ENCODE measurements at regions not wholly inside any gene's neighbourhood (a gene's known extent, or its start where the extent isn't known, plus 50 kb on each side); places are given as distances from the start of the nearest gene placed in this dataset.

GRCh38 chr3:137420198-137420995 lies 343.7 kb upstream of the SOX14 start:
- no peaks in the 10 kb centered on the region for H3K79me1 ChIP-seq (ENCODE audit: low read depth in 1 of 2, low read length in 2 of 2)
- CTCF ChIA-PET, result no interaction called here
- intact Hi-C loops (cut with micrococcal nuclease), result no loop called here
- in situ Hi-C loops (cut with MboI; ENCODE audit: low sequenced_read_pairs), result no loop called here
- H3K18ac ChIP-seq (ENCODE audit: low read depth, low read length), result no peak overlapping the region
- no peak overlapping the region for H2BK20ac ChIP-seq (ENCODE audit: low read depth, low read length)
- no peak overlapping the region for H3K27ac ChIP-seq (ENCODE audit: insufficient read depth, low read length)
- BruUV-seq (replicated peaks), result no TSS peak
- no peak overlapping the region for H4K8ac ChIP-seq (ENCODE audit: low read depth in 2 of 2, low read length in 2 of 2)
- no peak overlapping the region for H2AFZ ChIP-seq (replicated peaks; ENCODE audit: low read length, poor library complexity)
- no peak overlapping the region for H3K23ac ChIP-seq (ENCODE audit: low read depth, low read length)
- no peak overlapping the region for H4K5ac ChIP-seq (ENCODE audit: low read depth, low read length)
- H3K27me3 ChIP-seq (ENCODE audit: control insufficient read depth, insufficient read depth, low read length), result no peaks in the 10 kb centered on the region
- H2AK9ac ChIP-seq (replicated peaks; ENCODE audit: low read depth, low read length, poor library complexity), result no peak overlapping the region
- H4K20me1 ChIP-seq (ENCODE audit: insufficient read depth, low read length), result no peaks in the 10 kb centered on the region
- H3K4me2 ChIP-seq (ENCODE audit: low read depth, low read length), result no peak overlapping the region
- no peak overlapping the region for H2BK15ac ChIP-seq (ENCODE audit: low read depth, low read length)
- H2BK5ac ChIP-seq (ENCODE audit: low read depth, low read length, poor library complexity, severe bottlenecking), result no peak overlapping the region
- H3K36me3 ChIP-seq (ENCODE audit: control insufficient read depth, insufficient read depth, low read length), result no peaks in the 10 kb centered on the region
- no peak overlapping the region for H2BK120ac ChIP-seq (ENCODE audit: low read depth, low read length)
- H3K9me1 ChIP-seq (ENCODE audit: insufficient read depth, low read length), result no peaks in the 10 kb centered on the region
- TF ChIP-seq FOS (IDR thresholded peaks at IDR 0.05; ENCODE audit: low read depth, low read length) (no peak), MXI1 (IDR thresholded peaks at IDR 0.05; ENCODE audit: borderline replicate concordance, low read depth, low read length) (no peak), CHD1 (IDR thresholded peaks at IDR 0.05; ENCODE audit: low read depth, low read length) (no peak), MAFK (IDR thresholded peaks at IDR 0.05; ENCODE audit: low read depth, low read length) (no peak), BHLHE40 (IDR thresholded peaks at IDR 0.05; ENCODE audit: low read depth, low read length) (no peak), RAD21 (IDR thresholded peaks at IDR 0.05; ENCODE audit: low read length) (no peak), RCOR1 (IDR thresholded peaks at IDR 0.05; ENCODE audit: insufficient replicate concordance, low read length) (no peak), RFX5 (IDR thresholded peaks at IDR 0.05; ENCODE audit: low read depth, low read length) (no peak), SMC3 (IDR thresholded peaks at IDR 0.05; ENCODE audit: low read depth, low read length) (no peak)
- TF ChIP-seq, protein P1, sequence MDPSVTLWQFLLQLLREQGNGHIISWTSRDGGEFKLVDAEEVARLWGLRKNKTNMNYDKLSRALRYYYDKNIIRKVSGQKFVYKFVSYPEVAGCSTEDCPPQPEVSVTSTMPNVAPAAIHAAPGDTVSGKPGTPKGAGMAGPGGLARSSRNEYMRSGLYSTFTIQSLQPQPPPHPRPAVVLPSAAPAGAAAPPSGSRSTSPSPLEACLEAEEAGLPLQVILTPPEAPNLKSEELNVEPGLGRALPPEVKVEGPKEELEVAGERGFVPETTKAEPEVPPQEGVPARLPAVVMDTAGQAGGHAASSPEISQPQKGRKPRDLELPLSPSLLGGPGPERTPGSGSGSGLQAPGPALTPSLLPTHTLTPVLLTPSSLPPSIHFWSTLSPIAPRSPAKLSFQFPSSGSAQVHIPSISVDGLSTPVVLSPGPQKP (IDR thresholded peaks at IDR 0.05; ENCODE audit: borderline replicate concordance, low read depth, low read length), result no peak
- POLR2A ChIA-PET (ENCODE audit: unreplicated experiment), result no interaction called here
- 60% methylated on average over 1 of the region's 4 CpGs; no CpG with 5 or more reads in 1 of the 2 experiments for WGBS, 2 experiments (ENCODE audit: extremely low coverage in 2 of 2, insufficient read length in 1 of 2)
- no peak overlapping the region for H3K4me3 ChIP-seq (ENCODE audit: insufficient read depth, low read depth, low read length)
- H3K9me3 ChIP-seq (ENCODE audit: control insufficient read depth, insufficient read depth, low read length), result peaks cover 9% of the 10 kb centered on the region
- H3K14ac ChIP-seq (replicated peaks; ENCODE audit: low read depth, low read length), result no peak overlapping the region
- dilution Hi-C loops (cut with HindIII; ENCODE audit: low sequenced_read_pairs, unreplicated experiment), result no loop called here
- H3K9ac ChIP-seq (ENCODE audit: low read depth, low read length), result no peak overlapping the region
- H4K91ac ChIP-seq (ENCODE audit: insufficient read depth, low read depth, low read length), result no peak overlapping the region
- ATAC-seq (ENCODE audit: low read depth) (no peak), DNase-seq (no peak)
- no peaks in the 10 kb centered on the region for H3K4me1 ChIP-seq (ENCODE audit: control insufficient read depth, insufficient read depth, low read length)
- no peak overlapping the region for H3K4ac ChIP-seq (ENCODE audit: low read depth, low read length)
- H2AK5ac ChIP-seq (ENCODE audit: low read depth, low read length), result no peak overlapping the region
- H3K56ac ChIP-seq (ENCODE audit: extremely low read depth, insufficient read depth, low read length), result no peak overlapping the region
